Fibroblast of lung (primary cell): ENCODE measurements at regions not wholly inside any gene's neighbourhood (a gene's known extent, or its start where the extent isn't known, plus 50 kb on each side); places are given as distances from the start of the nearest gene placed in this dataset.
"Not testable (repeated sequence)": the region's sequence is repeated elsewhere in the genome, so short reads cannot be mapped to it uniquely, and the experiment has no call there.

Experiments used
- DNase-seq, 2 donors: peaks; one replicate each; pipeline versions ENCODE4 v3.0.0 to v3.0.0-alpha.2; 2010; ENCODE audit warnings: low read depth in 2 of 2
- H2AFZ ChIP-seq: 2 replicates; pipeline ENCODE4 v1.5.1; 2012; ENCODE audit warnings: low read length, control low read depth, inconsistent platforms
- H3K27ac ChIP-seq: 2 replicates; pipeline ENCODE4 v1.5.1; 2011; ENCODE audit warnings: low read length, control low read depth; ENCODE audit not compliant: insufficient read depth
- H3K27me3 ChIP-seq: 2 replicates; pipeline ENCODE4 v1.5.1; 2011; ENCODE audit warnings: mild to moderate bottlenecking, low read length; ENCODE audit not compliant: control insufficient read depth, insufficient read depth
- H3K36me3 ChIP-seq: 2 replicates; pipeline ENCODE4 v1.5.1; 2011; ENCODE audit warnings: low read length; ENCODE audit not compliant: control insufficient read depth, insufficient read depth
- H3K4me1 ChIP-seq: 2 replicates; pipeline ENCODE4 v1.5.1; 2011; ENCODE audit warnings: low read length; ENCODE audit not compliant: control insufficient read depth, insufficient read depth; ENCODE audit errors: extremely low read depth
- H3K4me2 ChIP-seq: 2 replicates; pipeline ENCODE4 v1.5.1; 2011; ENCODE audit warnings: low read length, control low read depth; ENCODE audit not compliant: insufficient read depth; ENCODE audit errors: extremely low read depth
- H3K4me3 ChIP-seq, 4 experiments: fragments of 200-600 bp in 1 of 4; sonication (generic) in 1 of 4; replicated peaks in 1 of 4; 2 replicates each; pipeline ENCODE4 v1.5.1; 2011 to 2016; ENCODE audit warnings: low read length in 4 of 4, low read depth in 3 of 4, mild to moderate bottlenecking in 3 of 4, control low read depth in 2 of 4, inconsistent platforms in 1 of 4, mixed read lengths in 1 of 4; ENCODE audit not compliant: insufficient read depth in 1 of 4; ENCODE audit errors: control extremely low read depth in 1 of 4
- H3K79me2 ChIP-seq: 2 replicates; pipeline ENCODE4 v1.5.1; 2012; ENCODE audit warnings: mild to moderate bottlenecking, low read length, inconsistent platforms; ENCODE audit not compliant: control insufficient read depth, insufficient read depth
- H3K9ac ChIP-seq: 2 replicates; pipeline ENCODE4 v1.5.1; 2011; ENCODE audit warnings: mild to moderate bottlenecking, low read length, control low read depth; ENCODE audit not compliant: insufficient read depth
- H3K9me3 ChIP-seq: 2 replicates; pipeline ENCODE4 v1.5.1; 2012; ENCODE audit warnings: low read depth, low read length; ENCODE audit not compliant: control insufficient read depth, insufficient read depth
- H4K20me1 ChIP-seq: 2 replicates; pipeline ENCODE4 v1.5.1; 2011; ENCODE audit warnings: low read length; ENCODE audit not compliant: control insufficient read depth, insufficient read depth; ENCODE audit errors: extremely low read depth
- EZH2 ChIP-seq: IDR thresholded peaks from 2 replicates; pipeline ENCODE4 v1.5.1; 2012; ENCODE audit warnings: low read length, control low read depth, mild to moderate bottlenecking; ENCODE audit errors: missing control alignments
- TF ChIP-seq, protein P1 (sequence below), 2 donors: IDR thresholded peaks in 1 of 2; conservative IDR thresholded peaks in 1 of 2; 1 replicate in 1 of 2; 2 replicates in 1 of 2; pipeline ENCODE4 v1.5.1; 2011 to 2012; ENCODE audit warnings: low read length in 2 of 2, control low read depth in 1 of 2, inconsistent platforms in 1 of 2, low read depth in 1 of 2, mild to moderate bottlenecking in 1 of 2

DNA sequence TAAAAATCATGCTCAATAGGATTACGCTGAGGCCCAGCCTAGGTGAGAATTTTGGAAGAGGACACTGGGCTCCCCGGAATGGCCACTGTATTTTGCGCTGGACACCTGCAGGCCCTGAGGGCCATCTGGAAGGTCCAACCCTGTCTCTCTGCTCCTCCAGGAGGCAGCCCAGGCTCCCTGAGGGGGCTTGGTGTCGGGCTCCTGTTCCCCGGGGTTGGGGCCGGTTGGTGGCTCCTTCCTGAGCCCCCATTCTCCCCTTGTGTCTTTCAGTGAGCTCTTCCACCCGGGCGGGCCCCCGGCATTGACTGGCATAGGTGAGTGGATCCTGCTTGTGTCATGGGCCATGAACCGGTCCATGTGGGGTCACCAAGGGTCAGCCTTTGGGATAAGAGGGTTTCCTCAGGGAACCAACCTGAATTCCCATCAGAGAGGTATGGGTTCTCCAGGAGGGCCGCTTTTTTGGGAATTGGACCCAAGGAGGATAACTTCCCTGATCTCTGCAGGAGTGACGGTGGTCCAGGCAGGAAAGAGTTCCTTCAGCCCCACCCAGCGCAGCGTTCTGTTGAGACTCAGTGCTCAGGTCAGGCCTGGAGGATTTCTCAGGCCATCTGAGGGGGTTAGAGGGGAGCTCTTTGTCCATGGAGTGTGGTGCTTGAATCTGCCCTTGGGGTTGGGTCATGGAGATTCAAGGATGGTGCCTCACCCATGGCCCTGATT is 187.8 kb downstream of the UBE3A start:
- Histone ChIP-seq H3K27ac (no peak overlapping the region), H3K36me3 (no peaks in the 10 kb centered on the region), H3K9ac (no peak overlapping the region), H3K4me3 (no peak overlapping the region), H3K27me3 (no peaks in the 10 kb centered on the region), H4K20me1 (no peaks in the 10 kb centered on the region), H3K4me2 (no peak overlapping the region), H3K79me2 (no peaks in the 10 kb centered on the region), H3K4me1 (no peaks in the 10 kb centered on the region), H3K9me3 (no peaks in the 10 kb centered on the region), H2AFZ (no peak overlapping the region)
- TF ChIP-seq, protein P1, sequence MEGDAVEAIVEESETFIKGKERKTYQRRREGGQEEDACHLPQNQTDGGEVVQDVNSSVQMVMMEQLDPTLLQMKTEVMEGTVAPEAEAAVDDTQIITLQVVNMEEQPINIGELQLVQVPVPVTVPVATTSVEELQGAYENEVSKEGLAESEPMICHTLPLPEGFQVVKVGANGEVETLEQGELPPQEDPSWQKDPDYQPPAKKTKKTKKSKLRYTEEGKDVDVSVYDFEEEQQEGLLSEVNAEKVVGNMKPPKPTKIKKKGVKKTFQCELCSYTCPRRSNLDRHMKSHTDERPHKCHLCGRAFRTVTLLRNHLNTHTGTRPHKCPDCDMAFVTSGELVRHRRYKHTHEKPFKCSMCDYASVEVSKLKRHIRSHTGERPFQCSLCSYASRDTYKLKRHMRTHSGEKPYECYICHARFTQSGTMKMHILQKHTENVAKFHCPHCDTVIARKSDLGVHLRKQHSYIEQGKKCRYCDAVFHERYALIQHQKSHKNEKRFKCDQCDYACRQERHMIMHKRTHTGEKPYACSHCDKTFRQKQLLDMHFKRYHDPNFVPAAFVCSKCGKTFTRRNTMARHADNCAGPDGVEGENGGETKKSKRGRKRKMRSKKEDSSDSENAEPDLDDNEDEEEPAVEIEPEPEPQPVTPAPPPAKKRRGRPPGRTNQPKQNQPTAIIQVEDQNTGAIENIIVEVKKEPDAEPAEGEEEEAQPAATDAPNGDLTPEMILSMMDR (conservative IDR thresholded peaks at IDR 0.05 in 1 of 2, IDR thresholded peaks at IDR 0.05 in 1 of 2; ENCODE audit: low read depth in 1 of 2, low read length in 2 of 2): no peak
- TF ChIP-seq EZH2: no peak
- DNase-seq: no peak

DNA sequence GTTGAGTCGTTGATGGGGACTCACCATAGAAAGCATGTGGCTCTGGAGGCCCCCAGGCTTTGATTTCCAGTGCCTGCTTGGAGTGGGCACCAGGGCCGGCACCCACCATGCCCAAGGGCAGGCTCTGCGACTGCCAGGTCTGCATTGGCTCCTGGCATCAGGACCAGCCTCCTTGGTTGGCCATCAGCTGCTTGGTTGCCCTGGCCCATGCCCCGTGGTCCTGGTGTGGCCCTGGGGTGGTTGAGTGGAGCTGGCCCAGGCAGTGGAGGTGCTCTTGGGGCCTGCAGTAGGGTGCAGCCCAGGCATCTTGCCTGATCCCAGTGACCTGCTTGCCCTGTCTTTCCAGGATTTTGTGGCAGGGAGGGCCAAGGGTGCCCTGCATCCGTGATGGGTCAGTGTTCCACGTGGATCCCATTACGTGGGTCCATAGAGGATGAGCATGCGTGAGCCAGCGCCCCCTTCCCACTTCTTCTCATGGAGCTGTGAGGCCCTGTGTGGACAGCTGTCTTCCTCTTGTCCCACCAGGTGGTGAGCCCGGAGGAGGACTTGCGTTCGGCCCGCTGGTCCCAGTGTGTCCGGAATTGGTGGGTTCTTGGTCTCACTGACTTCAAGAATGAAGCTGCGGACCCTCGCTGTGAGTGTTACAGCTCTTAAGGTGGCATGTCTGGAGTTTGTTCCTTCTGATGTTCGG is 187.0 kb downstream of the UBE3A start:
- Histone ChIP-seq H2AFZ (no peak overlapping the region), H3K4me2 (no peak overlapping the region), H3K4me3 (no peak overlapping the region), H3K27ac (no peak overlapping the region), H4K20me1 (no peaks in the 10 kb centered on the region), H3K9me3 (no peaks in the 10 kb centered on the region), H3K79me2 (no peaks in the 10 kb centered on the region), H3K27me3 (no peaks in the 10 kb centered on the region), H3K4me1 (no peaks in the 10 kb centered on the region), H3K36me3 (no peaks in the 10 kb centered on the region), H3K9ac (no peak overlapping the region)
- TF ChIP-seq, protein P1 (conservative IDR thresholded peaks at IDR 0.05 in 1 of 2, IDR thresholded peaks at IDR 0.05 in 1 of 2; ENCODE audit: low read depth in 1 of 2, low read length in 2 of 2): no peak
- no peak for TF ChIP-seq EZH2
- no peak for DNase-seq

DNA sequence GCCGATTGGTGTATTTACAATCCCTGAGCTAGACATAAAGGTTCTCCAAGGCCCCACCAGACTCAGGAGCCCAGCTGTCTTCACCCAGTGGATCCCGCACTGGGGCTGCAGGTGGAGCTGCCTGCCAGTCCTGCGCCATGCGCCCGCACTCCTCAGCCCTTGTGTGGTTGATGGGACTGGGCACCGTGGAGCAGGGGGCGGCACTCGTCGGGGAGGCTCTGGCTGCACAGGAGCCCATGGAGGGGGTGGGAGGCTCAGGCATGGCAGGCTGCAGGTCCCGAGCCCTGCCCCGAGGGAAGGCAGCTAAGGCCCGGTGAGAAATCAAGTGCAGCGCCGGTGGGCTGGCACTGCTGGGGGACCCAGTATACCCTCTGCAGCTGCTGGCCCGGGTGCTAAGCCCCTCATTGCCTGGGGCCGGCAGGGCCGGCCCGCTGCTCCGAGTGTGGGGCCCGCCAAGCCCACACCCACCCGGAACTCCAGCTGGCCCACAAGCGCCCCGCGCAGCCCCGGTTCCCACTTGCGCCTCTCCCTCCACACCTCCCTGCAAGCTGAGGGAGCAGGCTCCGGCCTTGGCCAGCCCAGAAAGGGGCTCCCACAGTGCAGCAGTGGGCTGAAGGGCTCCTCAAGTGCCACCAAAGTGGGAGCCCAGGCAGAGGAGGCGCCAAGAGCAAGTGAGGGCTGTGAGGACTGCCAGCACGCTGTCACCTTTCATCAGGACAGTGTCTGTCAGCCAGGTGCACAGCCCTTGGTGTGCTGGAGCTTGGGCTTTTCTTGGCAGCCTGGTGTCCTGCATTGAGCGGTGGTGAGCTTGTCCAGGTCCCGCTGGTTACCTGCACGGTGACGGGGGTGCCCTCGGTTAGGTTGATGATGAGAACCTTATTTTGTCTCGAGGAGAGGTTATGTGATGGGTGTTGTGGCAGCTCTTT is 185.5 kb downstream of the UBE3A start:
- not testable (repeated sequence) for H3K4me1 ChIP-seq, H2AFZ ChIP-seq, H3K9ac ChIP-seq, H3K36me3 ChIP-seq, H3K27me3 ChIP-seq, H3K9me3 ChIP-seq, DNase-seq, H3K4me2 ChIP-seq, H3K4me3 ChIP-seq, H3K79me2 ChIP-seq, H4K20me1 ChIP-seq, H3K27ac ChIP-seq
